Fibroblast of the aortic adventitia (primary cell): ENCODE measurements at regions not wholly inside any gene's neighbourhood (a gene's known extent, or its start where the extent isn't known, plus 50 kb on each side); places are given as distances from the start of the nearest gene placed in this dataset.
A peak's percentile ranks its signal among the peaks of the same experiment; 100 is the strongest.

ENCODE experiments used
- DNase-seq: peaks from one replicate; pipeline ENCODE4 v3.0.0-alpha.2; 2010; ENCODE audit warnings: low read depth
- H3K4me3 ChIP-seq: 2 replicates; pipeline ENCODE4 v1.5.1; 2011; ENCODE audit warnings: low read depth, mild to moderate bottlenecking, control low read depth, low read length, moderate library complexity
- CTCF ChIP-seq: IDR thresholded peaks from 2 replicates; pipeline ENCODE4 v1.5.1; 2011; ENCODE audit warnings: mild to moderate bottlenecking, low read length, control low read depth, inconsistent platforms; ENCODE audit not compliant: insufficient read depth

- TF ChIP-seq CTCF: no peak
- no peak for DNase-seq
- H3K4me3 ChIP-seq: no peak overlapping the region
Observed at GRCh38 chr3:152177757-152178156, 91.0 kb upstream of the MBNL1 start.

DNA sequence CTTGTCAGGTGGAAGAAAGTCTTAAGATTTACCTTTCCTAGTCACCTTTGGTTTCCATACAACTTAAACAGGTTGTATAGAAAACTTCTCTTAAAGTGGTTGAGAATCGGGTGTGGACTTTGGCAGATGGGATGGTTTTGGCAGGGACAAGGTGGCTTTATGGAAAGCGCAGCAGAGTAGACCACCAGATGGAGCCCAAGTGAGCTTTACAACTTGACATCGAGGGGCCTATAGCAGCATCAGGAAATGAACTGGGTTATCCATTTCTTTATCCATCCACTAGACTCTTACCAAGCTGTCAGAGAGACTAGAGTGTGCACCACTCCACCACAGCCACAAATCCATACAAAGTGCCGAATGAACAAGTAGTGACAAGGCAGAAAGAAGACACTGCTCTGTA is 85.3 kb upstream of the MBNL1 start:
- peak; percentile 43 for TF ChIP-seq CTCF
- H3K4me3 ChIP-seq: no peak overlapping the region
- DNase-seq: peak; percentile 49

DNA sequence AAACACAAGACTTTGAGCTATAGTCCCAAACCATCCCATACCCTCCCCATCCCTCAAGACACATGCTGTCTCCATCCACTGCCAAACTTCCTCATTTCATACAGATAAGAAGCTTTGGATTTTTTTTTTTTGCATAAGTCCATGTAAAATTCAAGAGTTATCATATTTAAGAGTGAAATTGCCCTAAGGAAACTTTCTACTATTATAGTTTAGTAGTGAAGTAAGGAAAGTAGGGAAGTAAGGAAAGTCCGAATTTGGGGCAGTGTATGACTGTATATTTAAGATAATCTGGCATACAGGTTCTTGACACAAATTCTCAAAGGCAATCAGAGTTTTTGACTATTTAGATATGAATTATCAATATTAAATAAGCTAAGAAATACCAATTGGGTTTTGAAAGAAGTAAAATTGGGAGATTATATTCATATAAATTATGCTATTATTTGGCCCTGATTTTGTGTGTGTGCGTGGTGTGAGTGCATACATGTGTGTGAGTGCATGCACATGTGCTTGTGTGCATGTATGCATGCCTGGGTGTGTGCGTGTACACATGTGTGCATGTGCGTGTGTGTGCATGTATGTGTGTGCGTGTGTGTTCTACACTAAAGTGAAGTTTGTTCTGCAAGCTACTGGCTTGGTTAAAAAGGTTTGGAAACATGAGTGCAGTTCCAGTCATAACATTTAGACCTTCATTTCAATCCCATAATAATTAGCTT is 83.6 kb upstream of the MBNL1 start:
- no peak for TF ChIP-seq CTCF
- DNase-seq: no peak
- no peak overlapping the region for H3K4me3 ChIP-seq

DNA sequence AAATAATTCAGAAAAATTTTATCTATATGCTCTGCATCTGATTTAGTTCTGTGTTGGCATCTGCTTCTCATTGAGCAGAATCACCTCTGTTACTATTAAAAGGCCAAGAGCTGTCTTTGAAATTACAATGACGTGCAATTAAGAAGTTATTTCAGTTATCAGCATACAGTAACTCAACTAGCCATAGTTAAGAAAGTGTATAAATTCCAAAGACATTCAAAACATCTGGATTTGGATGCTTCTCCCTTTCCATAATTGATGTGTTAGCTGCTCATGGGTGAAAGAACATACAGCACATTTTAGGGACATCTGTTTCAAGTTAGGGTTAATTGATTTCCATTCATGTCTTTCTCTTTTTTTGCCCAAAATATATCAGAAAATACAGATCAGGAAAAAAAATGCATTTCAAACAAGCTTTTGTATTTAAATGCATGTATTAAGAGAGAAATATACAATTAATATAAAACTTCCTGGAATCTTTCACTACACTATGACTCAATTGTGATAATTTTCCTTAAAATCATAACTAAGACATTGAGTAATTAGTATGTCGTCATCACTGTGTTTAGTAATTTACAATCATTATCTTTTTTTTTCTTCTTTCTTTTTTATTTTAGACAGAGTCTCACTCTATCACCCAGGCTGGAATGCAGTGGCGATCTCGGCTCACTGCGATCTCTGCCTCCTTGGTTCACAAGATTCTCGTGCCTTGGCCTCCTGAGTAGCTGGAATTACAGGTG is 82.7 kb upstream of the MBNL1 start:
- peak; percentile 45 for DNase-seq
- no peak for TF ChIP-seq CTCF
- H3K4me3 ChIP-seq: no peak overlapping the region

DNA sequence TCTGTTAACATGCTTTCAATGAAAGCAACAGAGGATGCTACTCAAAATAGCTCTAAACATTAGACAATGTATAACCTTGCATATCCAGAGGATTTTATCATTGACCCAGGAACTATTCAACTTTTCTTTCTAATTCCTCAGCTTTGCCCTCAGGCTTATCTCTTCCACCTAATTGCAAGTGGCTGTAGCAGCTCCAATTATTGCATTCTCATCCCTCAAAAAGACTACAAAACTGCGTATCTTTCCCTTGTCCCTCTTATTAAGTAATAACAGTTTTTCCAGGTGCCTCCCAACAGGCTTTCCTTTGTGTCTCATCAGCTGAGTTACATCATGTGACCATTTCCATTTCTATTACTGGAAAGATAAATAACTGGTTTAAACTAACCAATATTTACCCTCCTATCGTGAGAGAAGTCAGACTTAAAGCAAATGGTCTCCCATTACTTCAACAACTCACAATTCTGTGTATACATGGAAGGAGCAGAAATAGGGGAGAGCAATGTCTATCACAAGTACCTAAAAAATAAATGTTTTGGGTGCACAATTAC is 78.0 kb upstream of the MBNL1 start:
- no peak overlapping the region for H3K4me3 ChIP-seq
- TF ChIP-seq CTCF: no peak
- DNase-seq: no peak

GRCh38 chr3:152192050-152192449 is 76.7 kb upstream of the MBNL1 start:
- DNase-seq: no peak
- no peak for TF ChIP-seq CTCF

More at GRCh38 chr3:152192050-152192449, 76.7 kb upstream of the MBNL1 start:
- no peak overlapping the region for H3K4me3 ChIP-seq
